GM12891 (cell line): ENCODE measurements at regions not wholly inside any gene's neighbourhood (a gene's known extent, or its start where the extent isn't known, plus 50 kb on each side); places are given as distances from the start of the nearest gene placed in this dataset.

Experiments
- DNase-seq: peaks from one replicate; pipeline ENCODE4 v3.0.0; 2011; ENCODE audit warnings: low spot score; ENCODE audit not compliant: insufficient read length
- FAIRE-seq: peaks from 2 replicates; lab custom pipeline; 2011; peaks lifted over from hg19 to GRCh38; lab: Jason Lieb, UNC
- PAX5 ChIP-seq: IDR thresholded peaks from 2 replicates; pipeline ENCODE4 v1.6.1; 2011; ENCODE audit warnings: low read length, moderate library complexity, mild to moderate bottlenecking; ENCODE audit not compliant: insufficient read depth, severe bottlenecking
- POLR2A ChIP-seq: IDR thresholded peaks from 2 replicates; pipeline ENCODE4 v1.6.1; 2011; ENCODE audit warnings: low read depth, low read length, control low read depth
- POLR2AphosphoS5 ChIP-seq: IDR thresholded peaks from 2 replicates; pipeline ENCODE4 v1.6.1; 2011; ENCODE audit warnings: low read depth, low read length, control low read depth
- POU2F2 ChIP-seq: IDR thresholded peaks from 2 replicates; pipeline ENCODE4 v1.6.1; 2011; ENCODE audit warnings: low read depth, mild to moderate bottlenecking, control low read depth, low read length, moderate library complexity
- SPI1 ChIP-seq: IDR thresholded peaks from 2 replicates; pipeline ENCODE4 v1.6.1; 2011; ENCODE audit warnings: low read depth, low read length, control low read depth
- TAF1 ChIP-seq: IDR thresholded peaks from 2 replicates; pipeline ENCODE4 v1.6.1; 2011; ENCODE audit warnings: low read depth, low read length, control low read depth

DNA sequence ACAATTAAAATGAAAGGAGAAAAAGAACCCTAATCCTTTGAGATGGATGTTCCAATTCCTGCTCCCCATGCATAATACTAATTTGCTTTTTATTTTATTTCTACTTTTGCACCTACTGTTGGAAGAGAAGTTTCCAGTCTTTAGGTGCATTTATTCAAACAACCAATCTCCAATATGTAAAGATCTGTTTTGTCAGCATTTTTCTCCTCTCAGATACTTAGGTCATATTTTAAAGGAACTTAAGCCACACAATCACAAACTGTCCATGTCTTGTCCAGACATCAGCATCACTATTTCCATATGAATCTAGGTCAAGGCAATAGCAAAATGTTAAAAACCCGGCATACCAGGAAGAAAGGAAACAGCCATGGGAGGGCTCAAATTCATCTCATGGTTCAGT, 1023.2 kb downstream of the BCL11A start:
- DNase-seq (no peak), FAIRE-seq (no peak)
- TF ChIP-seq POLR2A (no peak), POLR2AphosphoS5 (no peak), POU2F2 (no peak), TAF1 (no peak)

DNA sequence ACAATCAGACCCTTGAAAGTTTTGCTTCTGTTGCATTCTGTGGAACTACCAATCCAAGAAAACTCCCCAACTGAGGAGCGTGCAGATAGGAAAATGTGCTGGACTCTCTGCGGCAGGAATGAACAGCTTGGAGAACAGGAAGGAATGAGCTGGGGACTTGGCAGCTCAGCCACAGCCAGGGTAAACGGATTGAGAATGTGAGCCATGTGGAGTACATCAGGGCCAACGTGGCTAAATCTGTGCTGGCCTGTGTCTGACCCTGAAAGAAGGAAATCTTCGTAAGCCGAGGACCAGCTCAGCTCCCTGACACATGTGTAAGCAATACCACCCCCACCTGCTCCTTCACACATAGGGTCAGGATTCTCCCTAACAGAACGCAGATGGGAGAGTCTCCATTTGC, 1023.7 kb downstream of the BCL11A start:
- FAIRE-seq (no peak), DNase-seq (no peak)
- TF ChIP-seq POLR2A = no peak
- TF ChIP-seq SPI1 = no peak
- TF ChIP-seq POU2F2 = no peak
- no peak for TF ChIP-seq PAX5
- no peak for TF ChIP-seq TAF1
- TF ChIP-seq POLR2AphosphoS5 = no peak

DNA sequence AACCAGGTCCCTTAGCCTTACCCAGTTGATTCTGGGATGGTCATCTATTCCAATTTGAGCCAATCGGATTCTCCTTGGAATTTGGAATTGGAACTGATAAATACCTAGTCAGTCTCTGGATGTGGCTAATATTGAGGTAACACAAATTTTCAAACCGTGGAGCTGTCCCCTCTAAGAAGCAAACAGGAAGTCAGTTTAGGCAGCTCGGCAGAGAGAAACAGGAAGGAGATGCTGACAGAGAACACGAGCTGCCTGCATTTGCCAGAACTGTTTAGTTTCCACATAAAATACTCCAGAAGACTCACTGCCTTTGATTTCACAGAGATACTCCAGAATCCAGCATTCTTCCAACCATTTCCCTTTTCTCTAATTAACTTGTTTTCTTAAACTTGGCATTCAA, 1024.9 kb downstream of the BCL11A start:
- DNase-seq (no peak), FAIRE-seq (no peak)
- TF ChIP-seq POLR2A = no peak
- no peak for TF ChIP-seq TAF1
- TF ChIP-seq POLR2AphosphoS5 = no peak
- no peak for TF ChIP-seq POU2F2
- TF ChIP-seq SPI1 = no peak
- TF ChIP-seq PAX5 = no peak

DNA sequence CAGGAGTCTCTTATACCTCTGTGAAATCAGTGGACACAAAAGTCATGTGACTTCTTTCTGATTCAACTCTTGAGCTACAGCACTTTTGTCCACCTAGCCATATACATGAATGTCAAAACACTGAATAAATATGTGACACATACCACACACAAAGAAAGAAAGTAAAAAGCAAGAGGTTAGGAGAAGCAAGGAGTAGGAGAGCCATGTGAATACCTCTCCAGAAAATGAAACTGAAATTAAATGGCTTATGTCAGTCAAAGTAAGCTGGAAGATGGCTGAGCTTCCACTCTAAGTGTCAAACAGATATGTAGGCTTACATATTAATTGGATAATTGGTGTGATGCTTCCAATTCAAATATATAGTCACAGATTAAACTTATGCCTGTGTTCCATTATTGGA, 1050.5 kb downstream of the BCL11A start:
- FAIRE-seq (no peak), DNase-seq (no peak)
- TF ChIP-seq POLR2AphosphoS5 = no peak

DNA sequence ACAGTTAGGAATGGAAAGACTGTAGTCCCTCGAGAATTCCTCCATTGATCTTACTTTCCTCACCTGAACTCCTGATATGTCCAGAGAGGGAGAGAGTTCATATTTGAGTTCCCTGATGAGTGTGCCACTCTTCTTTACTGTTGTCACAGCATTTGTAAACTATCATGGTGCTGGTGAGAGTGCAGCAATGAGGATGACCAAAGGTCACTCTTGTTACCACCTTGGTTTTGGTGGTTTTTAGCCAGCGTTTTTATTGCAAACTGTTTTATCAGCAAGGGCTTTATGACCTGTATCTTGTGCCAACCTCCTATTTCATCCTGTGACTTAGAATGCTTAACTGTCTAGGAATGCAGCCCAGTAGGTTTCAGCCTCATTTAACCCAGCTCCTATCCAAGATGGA, 1062.5 kb downstream of the BCL11A start:
- no peak for DNase-seq
- no peak for FAIRE-seq
- no peak for TF ChIP-seq SPI1
- no peak for TF ChIP-seq POU2F2
- TF ChIP-seq TAF1 = no peak
- TF ChIP-seq POLR2A = no peak
- no peak for TF ChIP-seq PAX5
- TF ChIP-seq POLR2AphosphoS5 = no peak

DNA sequence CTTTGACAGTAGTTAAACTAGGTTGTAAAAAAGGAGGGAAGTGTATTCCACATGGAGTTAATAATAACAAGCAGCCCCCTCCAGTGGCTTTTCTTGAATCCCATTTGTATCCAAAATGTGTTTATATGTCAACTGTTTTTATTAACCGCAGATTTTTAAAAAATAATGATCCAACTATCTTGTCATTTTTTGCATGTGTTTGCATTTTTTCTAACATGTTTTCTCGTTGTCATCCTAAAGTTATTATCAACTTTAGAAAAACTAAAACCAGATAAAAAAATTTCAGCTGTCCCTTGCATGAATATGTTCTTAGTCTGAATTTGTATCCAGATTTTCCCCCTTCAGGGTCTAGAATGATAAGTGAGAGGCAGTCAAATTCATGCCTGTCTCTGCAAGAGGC, 1063.3 kb downstream of the BCL11A start:
- TF ChIP-seq PAX5 (no peak), POU2F2 (no peak), TAF1 (no peak), POLR2A (no peak), SPI1 (no peak), POLR2AphosphoS5 (no peak)
- FAIRE-seq (no peak), DNase-seq (no peak)

DNA sequence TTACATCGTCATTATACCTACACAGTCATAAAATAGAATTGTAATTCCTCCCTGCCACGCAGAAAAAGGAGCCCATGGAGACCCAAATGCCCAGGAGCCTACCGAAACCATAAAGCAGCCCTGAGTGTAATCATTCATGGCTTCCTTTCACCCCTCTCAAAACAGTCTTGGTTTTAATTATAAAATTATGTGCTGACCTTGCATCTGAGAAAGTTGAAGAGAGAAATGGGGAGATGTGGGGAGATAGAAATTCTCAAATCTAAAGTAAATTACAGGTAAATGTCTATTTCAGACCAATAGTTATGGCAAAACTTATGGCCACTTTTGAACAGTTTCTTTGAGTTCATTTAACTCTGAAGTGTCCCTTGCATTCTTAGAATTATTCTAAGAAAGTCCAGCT, 1068.8 kb downstream of the BCL11A start:
- no peak for FAIRE-seq
- DNase-seq = no peak
- TF ChIP-seq POLR2AphosphoS5 (no peak), PAX5 (no peak), TAF1 (no peak), POU2F2 (no peak), POLR2A (no peak), SPI1 (no peak)

DNA sequence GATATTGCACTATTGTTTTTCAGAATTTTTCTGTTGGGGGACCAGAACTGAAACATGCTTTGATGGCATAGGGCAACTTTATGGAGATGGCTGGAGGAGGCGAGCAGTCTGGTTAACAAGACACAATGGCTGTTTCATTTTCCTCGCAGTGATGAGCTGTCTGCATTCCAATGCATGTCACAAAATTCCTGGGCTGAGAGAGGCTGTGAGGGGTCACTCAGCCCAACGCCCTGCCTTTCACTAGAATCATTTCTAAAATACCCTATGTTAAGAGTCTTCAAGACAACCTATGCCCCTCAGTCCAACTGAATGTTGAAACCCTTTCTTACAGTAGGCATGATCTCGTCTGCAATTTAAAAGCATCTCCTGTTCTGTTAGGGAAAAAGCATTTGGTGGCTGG, 1090.0 kb downstream of the BCL11A start:
- FAIRE-seq (no peak), DNase-seq (no peak)
- TF ChIP-seq POLR2AphosphoS5 (no peak), SPI1 (no peak), POU2F2 (no peak), POLR2A (no peak), TAF1 (no peak), PAX5 (no peak)

DNA sequence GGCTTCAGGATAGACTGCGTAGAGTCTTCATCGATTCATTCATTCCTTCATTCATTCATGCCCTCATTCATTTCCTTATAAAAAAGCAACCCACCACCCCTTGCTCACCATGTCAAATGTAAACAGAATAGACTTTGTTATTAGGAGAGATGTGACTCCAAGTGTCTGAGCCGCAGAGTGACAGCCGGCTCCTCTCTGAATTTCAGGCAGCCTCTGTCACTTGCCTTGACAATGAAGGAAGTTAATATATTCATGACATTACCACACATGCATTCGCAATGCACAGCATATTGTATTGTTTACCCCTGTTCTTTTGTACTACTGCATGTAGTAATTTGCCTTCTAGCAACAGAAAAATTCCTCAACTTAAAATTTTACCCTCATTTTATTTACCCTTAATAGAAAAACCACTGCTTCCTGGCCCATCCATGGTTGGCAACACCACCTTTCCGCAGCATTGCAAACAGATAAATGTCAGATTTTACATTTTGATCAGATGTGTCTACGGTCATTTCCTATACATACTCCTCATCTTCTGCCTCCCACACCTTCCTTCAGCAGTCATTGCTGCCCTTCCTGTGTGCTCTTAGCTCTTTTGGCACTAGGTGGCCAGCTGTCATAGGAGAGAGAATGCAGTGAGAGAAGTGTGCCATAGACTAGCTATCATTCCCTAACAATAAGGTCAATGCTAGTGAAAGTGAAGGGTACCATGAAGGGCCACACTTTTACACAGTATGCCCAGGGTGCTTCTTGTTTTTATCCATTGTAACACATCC, 1090.8 kb downstream of the BCL11A start:
- FAIRE-seq = no peak
- no peak for TF ChIP-seq SPI1
- TF ChIP-seq TAF1 = no peak
- TF ChIP-seq POLR2AphosphoS5 = no peak
- no peak for TF ChIP-seq PAX5
- no peak for TF ChIP-seq POU2F2
- no peak for TF ChIP-seq POLR2A
- DNase-seq = no peak

DNA sequence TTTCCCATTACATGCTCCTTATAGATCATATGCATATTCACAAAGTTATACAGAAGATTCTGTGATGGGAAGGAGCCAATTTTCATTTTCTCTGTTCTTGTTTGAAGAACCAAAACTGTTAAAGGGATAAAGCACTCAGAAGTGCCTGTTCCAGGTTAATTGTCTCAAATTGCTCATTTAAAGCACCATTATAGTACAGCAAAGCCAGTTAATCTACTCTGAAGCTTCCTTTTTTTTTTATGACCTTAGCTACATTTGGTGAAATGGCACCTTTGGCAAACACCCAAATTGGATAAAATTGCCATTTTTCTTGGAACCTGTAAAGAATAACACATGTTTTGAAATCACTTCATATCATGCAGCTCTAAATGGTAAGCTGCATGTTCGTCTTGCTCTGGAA, 1092.3 kb downstream of the BCL11A start:
- DNase-seq = no peak
- FAIRE-seq = no peak
- TF ChIP-seq TAF1 = no peak
- no peak for TF ChIP-seq POLR2A

DNA sequence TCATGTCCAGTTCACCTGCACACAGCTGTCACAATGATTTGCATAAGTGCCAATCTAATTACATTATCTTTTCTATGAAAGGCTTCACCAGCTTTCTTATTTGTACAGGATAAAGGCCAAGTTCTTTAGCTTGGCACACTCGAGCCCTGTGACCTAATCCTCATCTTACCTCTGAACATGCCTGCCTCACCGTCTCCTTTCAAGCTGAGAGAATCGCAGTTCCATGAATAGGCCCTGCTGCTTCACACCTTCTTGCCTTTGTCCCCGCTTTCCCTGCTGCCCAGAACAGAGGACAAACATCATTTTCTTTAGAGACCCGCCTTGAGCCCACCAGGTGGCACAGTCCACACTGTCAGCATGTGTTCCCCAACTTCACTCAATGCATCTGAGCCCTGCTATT, 1094.7 kb downstream of the BCL11A start:
- FAIRE-seq (no peak), DNase-seq (no peak)
- TF ChIP-seq PAX5 (no peak), POU2F2 (no peak), TAF1 (no peak), SPI1 (no peak), POLR2A (no peak), POLR2AphosphoS5 (no peak)

DNA sequence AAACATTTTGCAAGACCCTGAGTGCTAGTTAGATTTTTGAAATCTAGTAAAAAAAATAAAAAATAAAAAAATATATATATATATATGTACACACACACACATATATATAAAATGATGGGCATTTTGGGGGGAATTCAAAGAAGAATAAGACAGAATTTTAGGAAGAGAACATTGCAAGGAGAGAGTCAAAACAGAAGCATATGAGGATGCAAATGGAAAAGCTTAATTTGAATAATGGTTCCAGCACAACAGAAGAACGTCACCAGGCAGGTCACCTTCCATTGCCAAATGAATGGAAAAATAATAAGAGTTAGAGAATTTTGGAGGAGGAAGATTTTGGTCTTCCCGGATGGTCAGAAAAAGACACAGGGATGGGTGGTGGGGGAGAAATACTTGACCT, 1097.2 kb downstream of the BCL11A start:
- DNase-seq (no peak), FAIRE-seq (no peak)
- no peak for TF ChIP-seq POLR2A
- TF ChIP-seq POLR2AphosphoS5 = no peak
